DMS53 treated with DMSO at 0.1 percent for 48 hours (cell line): ENCODE measurements at regions not wholly inside any gene's neighbourhood (a gene's known extent, or its start where the extent isn't known, plus 50 kb on each side); places are given as distances from the start of the nearest gene placed in this dataset.
"Not testable (repeated sequence)": the region's sequence is repeated elsewhere in the genome, so short reads cannot be mapped to it uniquely, and the experiment has no call there.

Experiments used
- DNase-seq: peaks from one replicate; lab custom pipeline; 2025; ENCODE audit not compliant: unreplicated experiment; lab: John Stamatoyannopoulos, UW

DNA sequence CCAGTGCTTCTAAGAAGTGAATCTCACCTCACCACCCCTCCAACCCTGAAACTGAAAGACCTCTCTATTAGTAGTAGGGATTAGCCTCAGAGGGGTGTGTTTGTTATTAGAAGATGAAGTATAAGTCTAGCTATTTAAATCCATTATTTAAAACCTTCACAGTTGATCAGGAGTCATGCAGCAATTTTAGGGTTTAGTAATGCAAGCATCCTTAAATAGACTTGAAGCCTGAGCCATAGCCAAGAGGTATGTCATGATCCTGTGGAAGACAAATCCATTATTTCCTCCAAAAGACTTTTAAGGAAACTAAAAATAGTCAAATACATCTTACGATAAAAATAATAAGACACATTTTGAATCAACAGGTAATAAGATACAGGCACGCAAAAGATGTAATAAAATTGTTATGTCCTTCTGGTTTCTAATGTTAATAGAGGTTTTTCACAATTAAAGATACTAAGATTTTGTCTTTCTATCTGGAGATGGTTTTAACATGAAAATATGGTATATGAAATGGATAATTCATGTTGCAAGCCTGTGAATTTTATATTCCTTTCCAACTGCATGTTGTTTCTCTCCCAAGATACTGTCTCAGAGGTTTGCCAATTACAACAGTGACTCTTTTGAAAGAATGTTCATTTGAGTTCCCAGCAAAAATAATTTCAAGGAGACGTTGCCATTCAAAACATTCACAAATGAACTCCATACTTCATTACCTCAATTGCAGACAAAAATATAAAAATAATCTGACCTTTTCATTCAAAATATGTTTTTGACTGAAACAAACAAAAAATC is 68.0 kb downstream of the LUZP4 start:
- DNase-seq, result no peak

DNA sequence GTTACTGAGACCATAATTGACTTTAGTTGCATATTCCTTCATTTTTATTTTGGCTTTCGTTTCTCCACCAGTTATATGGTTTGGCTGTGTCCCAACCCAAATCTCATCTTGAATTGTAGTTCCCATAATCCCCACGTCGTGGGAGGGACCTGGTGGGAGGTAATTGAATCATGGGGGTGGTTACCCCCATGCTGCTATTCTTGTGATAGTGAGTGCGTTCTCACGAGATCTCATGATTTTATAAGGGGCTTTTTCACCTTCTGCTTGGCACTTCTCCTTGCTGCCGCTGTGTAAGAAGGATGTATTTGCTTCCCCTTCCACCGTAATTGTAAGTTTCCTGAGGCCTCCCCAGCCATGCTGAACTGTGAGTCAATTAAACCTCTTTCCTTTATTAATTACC is 70.0 kb downstream of the LUZP4 start:
- DNase-seq, result not testable (repeated sequence)

DNA sequence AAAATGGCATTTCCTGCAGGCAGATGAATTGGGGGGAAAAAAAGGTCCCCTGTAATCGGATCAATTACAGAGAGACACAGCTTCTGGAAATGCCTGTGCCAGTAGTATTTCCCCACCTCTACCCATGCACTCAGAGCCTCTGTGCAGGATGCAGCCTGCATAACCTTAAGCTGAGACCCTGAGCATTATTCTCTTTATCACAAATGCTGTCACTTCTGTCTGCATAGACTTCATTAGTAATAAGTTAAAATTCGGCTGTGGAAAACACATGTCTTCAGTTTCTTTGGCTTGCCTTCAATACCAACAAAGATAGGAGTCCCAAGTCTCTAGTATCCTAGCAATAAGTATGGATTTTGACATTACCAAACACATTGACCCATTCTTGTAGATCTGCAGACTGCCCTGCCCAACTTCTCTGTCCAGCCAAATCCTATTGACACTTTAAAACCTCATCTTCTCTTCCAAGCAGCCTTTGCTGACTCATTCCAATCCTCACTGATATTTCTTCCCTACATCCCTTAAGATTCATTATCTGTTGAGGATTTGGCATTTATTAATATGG is 70.8 kb downstream of the LUZP4 start:
- DNase-seq, result no peak

DNA sequence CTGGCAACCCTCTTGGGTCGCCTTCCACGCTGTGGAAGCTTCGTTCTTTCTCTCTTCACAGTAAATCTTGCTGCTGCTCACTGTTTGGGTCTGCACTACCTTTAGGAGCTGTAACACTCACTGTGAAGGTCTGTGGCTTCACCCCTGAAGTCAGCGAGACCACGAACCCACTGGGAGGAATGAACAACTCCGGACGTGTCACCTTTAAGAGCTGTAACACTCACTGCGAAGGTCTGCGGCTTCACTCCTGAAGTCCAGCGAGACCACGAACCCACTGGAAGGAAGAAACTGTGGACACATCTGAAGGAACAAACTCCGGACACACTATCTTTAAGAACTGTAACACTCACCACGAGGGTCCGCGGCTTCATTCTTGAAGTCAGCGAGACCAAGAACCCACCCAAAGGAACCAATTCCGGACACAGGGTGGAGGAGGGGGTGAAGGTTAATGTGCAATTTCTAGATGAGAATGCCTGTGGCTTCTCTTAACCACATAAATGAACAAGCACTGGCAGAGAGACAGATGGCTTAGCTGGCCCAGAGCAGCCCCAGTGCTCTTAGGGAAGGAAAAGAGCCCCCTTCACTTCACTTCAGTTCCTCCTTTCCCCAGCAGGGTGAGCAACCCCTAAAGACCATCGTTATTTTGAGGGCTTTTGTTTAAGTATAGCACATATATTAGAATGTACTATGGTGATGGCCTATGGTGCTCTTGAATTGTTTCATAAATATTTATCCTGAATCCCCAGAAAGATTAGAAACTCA is 73.0 kb downstream of the LUZP4 start:
- DNase-seq, result no peak

DNA sequence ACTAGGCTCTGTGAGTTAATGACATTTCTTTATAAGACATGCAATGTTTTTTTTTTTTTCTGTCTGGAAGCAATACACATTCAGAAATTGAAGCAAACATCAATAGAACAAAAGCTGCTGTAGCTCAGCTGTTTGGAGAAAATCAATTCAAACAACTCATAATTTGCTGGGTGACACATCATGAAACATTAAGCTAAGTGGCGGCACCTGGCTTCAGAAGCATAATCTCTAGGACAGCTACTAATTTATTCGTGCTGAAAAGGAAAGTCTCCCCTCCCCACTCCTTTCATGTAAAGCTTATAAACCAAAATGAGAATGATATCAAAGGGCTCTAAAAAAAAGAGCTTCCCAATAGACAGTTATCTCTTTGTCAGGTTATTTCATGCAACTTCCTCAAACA is 73.9 kb downstream of the LUZP4 start:
- no peak for DNase-seq

DNA sequence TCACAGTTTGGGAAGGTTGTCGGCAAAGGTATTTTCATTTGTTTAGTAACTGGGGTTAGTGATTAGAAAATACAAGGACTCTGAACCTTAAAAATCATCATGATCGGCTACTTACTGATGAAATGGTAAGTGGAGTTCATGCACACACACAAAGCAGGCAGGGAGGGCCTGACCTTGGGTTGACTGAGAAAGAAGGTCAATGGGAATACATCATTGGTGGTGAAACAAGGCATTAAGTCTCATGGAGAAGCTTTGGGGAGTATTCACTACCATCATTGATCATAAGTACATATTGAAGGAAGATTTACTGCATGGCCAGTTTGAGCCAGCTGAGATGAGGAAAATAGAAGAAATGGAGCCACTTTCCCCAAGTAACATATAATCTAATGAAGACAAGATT is 74.4 kb downstream of the LUZP4 start:
- DNase-seq, result no peak

DNA sequence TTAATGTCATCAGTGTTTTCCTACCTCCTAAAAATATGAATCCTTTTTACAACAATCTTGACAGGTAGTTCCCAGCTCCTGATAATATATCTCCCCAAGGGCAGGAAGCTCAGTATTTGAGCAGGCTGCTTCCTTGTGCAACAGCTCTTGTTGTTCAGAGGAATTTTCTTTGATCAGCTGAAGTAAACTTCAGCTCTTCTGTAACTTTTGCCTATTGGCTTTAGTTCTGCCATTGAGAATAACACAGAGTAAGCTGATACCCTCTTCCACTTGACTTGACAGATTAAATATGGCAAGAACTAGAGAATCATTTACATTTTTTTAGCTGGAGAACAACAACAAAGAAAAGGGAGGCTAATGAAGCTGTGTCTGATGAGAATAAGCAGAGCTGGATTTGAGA is 75.2 kb downstream of the LUZP4 start:
- DNase-seq, result no peak

DNA sequence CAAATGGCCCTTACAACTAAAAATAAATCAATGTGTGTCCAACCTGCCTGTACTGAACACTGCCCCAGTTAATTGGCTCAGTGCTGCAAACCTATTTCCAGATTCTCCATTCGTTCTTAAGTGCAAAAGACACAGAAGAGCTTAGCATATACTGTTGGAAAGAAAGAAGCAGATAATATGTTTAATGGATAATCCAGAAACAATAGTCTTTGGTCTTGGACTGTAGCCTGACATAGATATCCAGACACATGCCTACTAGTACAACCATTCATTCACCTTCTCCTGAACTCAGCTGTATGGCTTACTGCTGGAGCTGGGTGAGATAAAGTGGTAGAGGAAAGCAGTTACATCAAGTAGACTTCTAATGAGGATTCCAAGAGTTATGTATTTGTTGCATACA is 77.0 kb downstream of the LUZP4 start:
- no peak for DNase-seq

DNA sequence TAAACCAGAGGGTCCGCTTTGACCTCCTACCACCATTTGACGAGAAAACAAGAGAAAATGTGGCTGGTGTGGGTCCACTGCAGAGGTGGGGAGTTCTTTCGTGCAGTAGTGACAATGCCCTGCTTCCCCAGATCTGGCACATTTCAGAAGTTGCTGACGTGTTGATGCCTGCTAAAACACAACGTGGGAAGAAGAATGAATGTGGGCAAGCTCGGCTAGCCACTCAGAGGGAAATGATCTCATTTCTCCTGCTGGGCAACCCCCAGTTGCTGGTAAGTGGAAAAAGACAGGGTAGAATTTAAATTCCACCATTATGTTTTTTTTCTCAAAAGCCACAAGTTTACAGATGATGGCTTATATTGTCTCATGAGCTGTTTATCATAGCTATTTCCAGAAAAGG is 77.9 kb downstream of the LUZP4 start:
- no peak for DNase-seq

DNA sequence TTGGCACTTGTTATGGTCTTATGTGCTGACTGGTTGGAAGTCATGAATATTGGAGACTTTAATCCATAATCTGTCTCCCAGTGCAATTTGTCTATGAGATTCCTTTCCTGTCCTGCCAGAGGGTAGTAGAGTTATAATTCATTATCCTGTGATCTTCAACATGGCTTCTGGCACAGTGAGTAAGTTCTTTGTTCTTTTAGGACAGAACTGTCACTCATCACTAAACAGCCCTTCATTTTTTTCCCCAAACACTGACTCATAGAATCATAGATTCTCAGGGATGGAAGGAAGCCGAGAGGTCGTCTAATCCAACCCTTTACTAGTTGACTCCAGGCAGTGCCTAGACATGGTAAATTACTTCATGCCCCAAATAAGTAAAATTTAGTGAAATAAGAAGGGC is 78.4 kb downstream of the LUZP4 start:
- no peak for DNase-seq

DNA sequence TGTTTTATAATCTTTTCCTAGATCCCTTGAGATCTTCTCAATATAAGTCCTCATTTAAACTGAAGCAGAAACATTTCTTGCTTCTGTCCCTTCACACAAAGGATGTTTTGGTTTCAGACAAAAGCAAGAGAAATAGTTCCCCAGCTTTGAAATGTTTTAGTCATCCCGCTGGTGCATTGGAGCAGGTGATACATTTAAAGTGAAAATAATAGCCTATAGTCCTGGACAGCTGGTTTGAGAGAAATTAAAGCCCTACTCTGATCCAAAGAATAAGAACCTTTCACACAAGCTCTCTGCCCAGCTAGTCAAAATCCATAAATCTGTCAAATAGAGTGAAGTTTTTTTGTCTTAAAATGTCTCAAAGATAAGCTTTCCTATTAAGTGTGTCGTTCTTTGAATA is 79.4 kb downstream of the LUZP4 start:
- no peak for DNase-seq

DNA sequence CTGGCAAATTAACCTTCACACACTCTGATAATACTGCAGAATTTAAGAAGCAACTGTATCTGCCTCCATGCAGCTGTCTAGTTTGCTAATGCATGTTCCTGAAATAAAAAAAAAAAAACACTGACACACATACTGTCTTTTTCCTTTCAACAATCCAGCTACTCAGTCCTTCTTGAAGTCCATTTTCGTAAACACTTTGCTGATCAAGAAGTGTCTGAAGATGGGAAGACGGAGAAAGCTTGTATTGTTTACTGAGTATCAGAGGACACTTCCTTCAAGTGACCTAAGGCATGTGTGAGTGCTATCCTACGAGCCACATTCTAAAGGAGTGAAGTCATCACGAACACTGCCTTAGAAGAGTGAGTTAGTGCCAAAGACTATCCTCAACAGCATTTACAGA is 82.6 kb downstream of the LUZP4 start:
- DNase-seq, result no peak

DNA sequence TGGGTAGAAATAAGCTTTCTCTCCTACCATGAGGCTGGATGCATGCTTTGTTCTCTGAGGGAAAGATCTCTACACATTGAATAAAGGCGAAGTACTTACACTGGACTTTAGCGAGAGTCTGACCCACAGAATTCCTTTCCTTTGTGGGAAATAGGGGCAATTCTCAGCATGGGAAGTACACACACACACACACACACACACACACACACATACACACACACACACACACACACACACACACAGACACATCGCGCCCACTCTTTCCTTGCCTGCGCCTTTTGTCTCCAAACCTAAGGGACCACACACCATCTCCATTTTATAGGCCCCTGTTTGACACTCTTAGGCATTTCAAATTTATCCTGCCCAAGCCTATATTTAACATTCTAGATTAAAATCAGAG is 83.8 kb downstream of the LUZP4 start:
- DNase-seq, result no peak

DNA sequence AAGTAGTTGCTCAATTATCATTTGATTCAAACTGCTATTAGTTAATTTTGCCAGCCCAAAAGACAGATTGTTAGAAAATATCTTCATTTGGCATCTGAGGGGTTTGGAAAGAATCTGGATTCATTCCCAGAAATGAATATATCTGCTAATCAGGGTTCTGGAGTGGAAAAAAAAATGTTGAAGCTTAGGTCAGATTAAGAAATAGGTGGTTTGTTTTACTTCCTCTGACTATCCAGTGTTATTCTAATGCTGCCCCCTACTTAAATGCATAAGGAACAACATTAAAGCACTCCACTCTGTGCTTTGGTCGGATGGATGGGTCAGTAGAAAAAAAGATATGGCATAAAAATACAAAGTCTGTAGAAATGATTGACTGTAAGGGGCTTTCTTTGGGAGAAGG is 89.0 kb downstream of the LUZP4 start:
- no peak for DNase-seq

DNA sequence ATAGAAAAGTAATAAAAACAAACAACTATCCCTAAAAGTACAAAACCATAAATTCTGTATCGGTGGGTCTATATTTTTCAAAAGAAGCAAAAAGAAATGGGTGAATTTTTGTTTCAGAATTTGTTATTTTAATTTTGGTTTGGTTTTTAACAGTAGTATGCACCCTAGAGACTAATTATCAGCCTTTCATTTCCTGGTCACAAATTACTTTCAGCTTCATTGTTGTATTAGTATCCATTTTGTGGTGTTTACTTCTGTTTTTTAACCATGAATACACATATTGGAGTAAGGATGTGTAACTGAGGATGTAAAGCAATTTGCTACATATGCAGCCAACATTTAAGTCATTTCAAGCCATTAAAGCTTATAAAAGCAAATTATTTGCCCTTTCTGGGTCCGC is 97.8 kb downstream of the LUZP4 start:
- no peak for DNase-seq

DNA sequence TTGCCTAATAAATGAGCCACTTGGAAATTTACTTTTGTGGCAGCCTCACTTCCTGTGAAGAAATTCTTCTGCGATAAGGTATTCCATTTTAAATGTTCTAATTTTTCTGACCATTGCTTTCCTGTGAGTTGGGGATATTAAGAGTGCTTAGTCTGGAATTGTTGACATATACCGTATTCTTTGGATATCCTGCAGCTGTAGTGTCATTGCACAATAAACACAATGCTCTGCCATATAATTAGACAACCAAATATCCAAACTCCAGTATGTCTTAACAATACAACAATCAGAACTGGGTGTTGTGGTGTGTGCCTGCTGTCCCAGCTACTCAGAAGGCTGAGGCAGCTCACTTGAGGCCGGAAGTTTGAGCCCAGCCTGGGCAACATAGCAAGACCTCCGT is 99.4 kb downstream of the LUZP4 start:
- no peak for DNase-seq

DNA sequence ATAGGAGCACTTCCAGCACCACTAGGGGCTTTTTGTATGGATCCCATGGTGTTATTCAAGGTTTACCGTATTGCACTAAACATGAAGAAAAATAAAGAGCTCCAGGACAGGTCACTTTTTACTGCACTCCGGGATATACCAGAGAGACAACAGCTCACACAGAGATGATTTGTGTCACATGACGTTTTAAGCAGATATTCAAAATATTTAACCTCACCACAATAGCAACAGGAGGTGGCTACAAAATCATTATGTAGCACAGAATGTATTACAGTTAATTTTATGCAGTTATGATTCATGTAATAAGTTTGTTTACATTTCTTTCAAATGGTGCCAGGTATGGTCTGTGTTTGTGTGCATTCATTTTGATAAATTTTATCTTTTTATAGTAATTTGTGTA is 100.6 kb downstream of the LUZP4 start:
- DNase-seq, result no peak

DNA sequence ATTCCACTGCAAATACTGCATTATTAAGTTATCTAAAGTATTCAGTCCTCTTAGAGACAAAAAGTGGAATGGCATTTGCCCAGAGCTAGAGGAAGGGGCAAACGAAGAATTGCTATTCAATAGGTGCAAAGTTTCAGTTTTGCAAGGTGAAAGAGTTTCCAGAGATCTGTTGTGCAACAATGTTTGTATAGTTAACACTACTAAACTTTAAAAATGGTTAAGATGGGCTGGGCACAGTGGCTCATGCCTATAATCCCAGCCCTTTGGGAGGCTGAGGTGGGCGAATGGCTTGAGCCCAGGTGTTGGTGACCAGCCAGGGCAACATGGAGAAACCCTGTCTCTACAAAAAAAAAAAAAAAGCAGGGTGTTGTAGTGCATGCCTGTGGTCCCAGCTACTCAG is 102.5 kb downstream of the LUZP4 start:
- no peak for DNase-seq

DNA sequence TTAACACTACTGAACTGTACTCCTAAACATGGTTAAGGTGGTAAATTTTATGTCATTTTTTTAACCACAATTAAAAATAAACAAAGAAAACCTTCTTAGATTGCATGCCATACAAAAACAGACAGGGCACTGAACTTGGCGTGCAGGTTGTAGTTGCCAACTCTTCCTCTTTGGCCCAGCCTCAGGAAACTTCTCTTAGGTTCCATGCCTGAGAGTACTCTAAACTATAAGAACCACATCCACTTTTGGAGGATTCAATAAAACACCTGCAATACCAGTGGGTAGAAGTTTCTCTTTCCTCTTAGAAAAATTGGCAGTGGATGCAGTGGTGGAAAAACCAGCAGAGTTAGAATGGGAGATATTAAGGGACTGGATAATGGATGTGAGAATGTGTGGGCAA is 103.4 kb downstream of the LUZP4 start:
- DNase-seq, result no peak

DNA sequence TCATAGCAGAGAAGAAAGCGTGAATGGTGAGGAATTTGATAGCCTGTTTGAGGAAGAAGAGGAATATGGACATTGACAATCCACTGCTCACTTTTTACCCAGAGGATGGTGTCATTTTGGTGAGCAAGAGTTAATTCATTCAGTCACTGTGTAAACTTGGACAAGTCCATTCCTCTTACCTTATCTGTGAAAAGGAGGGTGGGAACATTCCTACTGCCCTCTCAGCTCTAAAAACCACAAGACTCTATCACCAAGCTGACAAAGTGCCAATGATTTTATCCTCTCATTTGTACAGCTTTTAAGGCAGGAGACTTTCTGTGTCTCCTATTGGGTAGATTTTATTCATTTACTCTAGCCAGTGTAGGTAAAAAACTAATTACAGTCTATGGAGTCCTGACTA is 103.8 kb downstream of the LUZP4 start:
- DNase-seq, result no peak

DNA sequence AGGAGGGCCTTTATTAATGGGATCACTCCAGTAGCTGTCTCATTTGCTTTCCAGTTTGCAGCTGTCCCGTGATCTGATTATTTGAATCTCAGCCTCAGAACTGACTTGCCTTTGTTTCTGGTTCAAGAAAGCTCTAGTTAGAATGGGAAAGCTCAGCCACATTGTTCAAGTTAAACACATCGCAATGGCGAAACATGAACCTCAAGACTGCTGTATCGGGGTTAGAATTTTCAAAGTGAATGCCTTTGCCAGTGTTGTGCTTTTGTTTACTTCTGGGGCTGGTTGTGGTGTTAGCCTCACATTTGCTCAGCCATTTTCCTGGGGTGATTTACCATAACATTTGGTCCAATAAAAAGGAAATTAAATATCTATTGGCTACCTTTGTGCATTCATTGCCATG is 105.3 kb downstream of the LUZP4 start:
- not testable (repeated sequence) for DNase-seq

DNA sequence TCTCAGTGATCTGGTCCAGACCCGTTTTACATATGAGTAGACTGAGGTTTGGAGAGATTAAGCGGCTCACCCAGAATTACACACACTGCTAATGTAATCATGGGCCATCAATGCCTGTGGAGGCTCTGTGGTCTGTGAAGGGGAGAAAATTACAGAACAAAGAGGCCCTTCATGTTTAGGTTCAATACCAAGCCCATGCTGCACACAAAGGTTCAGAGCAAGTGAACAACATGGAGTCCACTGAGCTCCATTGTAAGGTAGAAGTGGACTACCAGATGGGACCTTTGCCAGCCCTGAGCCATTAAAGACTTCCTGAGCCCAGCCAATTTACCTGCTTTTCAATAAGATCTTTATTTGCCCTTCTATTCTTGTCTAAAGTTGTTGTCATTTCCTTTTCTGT is 109.8 kb downstream of the LUZP4 start:
- no peak for DNase-seq
